Endothelial cell of umbilical vein (primary cell): ENCODE measurements at regions not wholly inside any gene's neighbourhood (a gene's known extent, or its start where the extent isn't known, plus 50 kb on each side); places are given as distances from the start of the nearest gene placed in this dataset.

Experiments
- BruUV-seq: library from RNA; stranded (reverse); fragments of 400-500 nt; replicated peaks from 2 replicates; lab custom pipeline; 2021; lab: Mats Ljungman, UMichigan
- CTCF ChIA-PET: fragments of 300-600, 350-600 bp; sonication (Branson Sonifier 250); formaldehyde crosslinking; loops from one replicate; lab custom pipeline; 2021; ENCODE audit warnings: antibody characterized with exemption, inconsistent platforms; lab: Charles Lee
- POLR2A ChIA-PET: fragments of 300-600, 350-600 bp; sonication (Branson Sonifier 250); formaldehyde crosslinking; loops from one replicate; lab custom pipeline; 2021; ENCODE audit warnings: antibody characterized with exemption, inconsistent platforms; lab: Charles Lee
- DNase-seq: peaks from one replicate; pipeline ENCODE4 v3.0.0-alpha.2; 2011; ENCODE audit warnings: low read depth, low spot score
- FAIRE-seq: peaks from 2 replicates; lab custom pipeline; 2011; peaks lifted over from hg19 to GRCh38; lab: Jason Lieb, UNC
- H2AFZ ChIP-seq: 2 replicates; pipeline ENCODE4 v1.6.0; 2012; ENCODE audit warnings: low read depth, low read length, control low read depth, inconsistent platforms
- H3K27ac ChIP-seq: 2 replicates; pipeline ENCODE4 v1.5.1; 2011; ENCODE audit warnings: low read depth, mild to moderate bottlenecking, control low read depth, low read length, moderate library complexity; ENCODE audit not compliant: insufficient read depth
- H3K27me3 ChIP-seq, 2 experiments: 2 replicates each; pipeline versions ENCODE4 v1.6.0 to v1.6.1; 2011; ENCODE audit warnings: low read length in 2 of 2, mixed read lengths in 1 of 2; ENCODE audit not compliant: control insufficient read depth in 2 of 2, insufficient read depth in 2 of 2
- H3K36me3 ChIP-seq, 2 experiments: 2 replicates in 1 of 2; 3 replicates in 1 of 2; pipeline ENCODE4 v1.5.1; 2011; ENCODE audit warnings: low read length in 2 of 2, mild to moderate bottlenecking in 1 of 2, moderate library complexity in 1 of 2; ENCODE audit not compliant: control insufficient read depth in 2 of 2, insufficient read depth in 2 of 2; ENCODE audit errors: extremely low read depth in 1 of 2
- H3K4me1 ChIP-seq: 3 replicates; pipeline ENCODE4 v1.5.1; 2011; ENCODE audit warnings: mild to moderate bottlenecking, low read length; ENCODE audit not compliant: control insufficient read depth, insufficient read depth; ENCODE audit errors: extremely low read depth
- H3K4me2 ChIP-seq: 2 replicates; pipeline ENCODE4 v1.6.1; 2011; ENCODE audit warnings: low read length, control low read depth, mixed read lengths; ENCODE audit not compliant: insufficient read depth
- H3K4me3 ChIP-seq, 3 experiments: fragments of 200-600 bp in 1 of 3; sonication (generic), shearing (Covaris generic) in 1 of 3; replicated peaks in 1 of 3; 2 replicates each; pipeline ENCODE4 v1.5.1; 2011 to 2016; ENCODE audit warnings: control low read depth in 3 of 3, low read length in 3 of 3, mild to moderate bottlenecking in 2 of 3, inconsistent platforms in 1 of 3, low read depth in 1 of 3, moderate library complexity in 1 of 3; ENCODE audit not compliant: insufficient read depth in 1 of 3
- H3K79me2 ChIP-seq: 2 replicates; pipeline ENCODE4 v1.6.0; 2012; ENCODE audit warnings: low read length, inconsistent platforms; ENCODE audit not compliant: control insufficient read depth, insufficient read depth
- H3K9ac ChIP-seq: replicated peaks from 2 replicates; pipeline ENCODE3; 2011; ENCODE audit warnings: low read length, control low read depth; ENCODE audit not compliant: insufficient read depth; ENCODE audit errors: extremely low read depth
- H3K9me1 ChIP-seq: replicated peaks from 3 replicates; pipeline ENCODE4 v1.6.0; 2011; ENCODE audit warnings: mild to moderate bottlenecking, low read length; ENCODE audit not compliant: control insufficient read depth, insufficient read depth; ENCODE audit errors: extremely low read depth
- H3K9me3 ChIP-seq: replicated peaks from 2 replicates; pipeline ENCODE4 v1.5.1; 2012; ENCODE audit warnings: low read length, inconsistent platforms; ENCODE audit not compliant: control insufficient read depth, insufficient read depth
- H4K20me1 ChIP-seq: replicated peaks from 2 replicates; pipeline ENCODE3; 2011; ENCODE audit warnings: mild to moderate bottlenecking, low read length; ENCODE audit not compliant: control insufficient read depth, insufficient read depth; ENCODE audit errors: extremely low read depth
- CTCF ChIP-seq, 2 donors: IDR thresholded peaks; 1 replicate in 1 of 2; 2 replicates in 1 of 2; pipeline ENCODE4 v1.5.1; 2011; ENCODE audit warnings: low read length in 2 of 2, mild to moderate bottlenecking in 2 of 2, moderate library complexity in 2 of 2, control low read depth in 1 of 2, inconsistent platforms in 1 of 2, low read depth in 1 of 2; ENCODE audit not compliant: insufficient read depth in 1 of 2; ENCODE audit errors: extremely low read depth in 1 of 2
- EZH2 ChIP-seq: IDR thresholded peaks from 2 replicates; pipeline ENCODE4 v1.6.1; 2012; ENCODE audit warnings: borderline replicate concordance, low read depth, mild to moderate bottlenecking, moderate library complexity, low read length, inconsistent platforms; ENCODE audit not compliant: severe bottlenecking
- FOS ChIP-seq: IDR thresholded peaks from 2 replicates; pipeline ENCODE4 v1.6.1; 2011; ENCODE audit warnings: mild to moderate bottlenecking, low read length, moderate library complexity, borderline replicate concordance; ENCODE audit not compliant: insufficient read depth
- GATA2 ChIP-seq: IDR thresholded peaks from 2 replicates; pipeline ENCODE4 v1.7.0; 2011; ENCODE audit warnings: low read depth, mild to moderate bottlenecking, moderate library complexity, mixed read lengths, low read length; ENCODE audit not compliant: insufficient read length, insufficient read depth
- JUN ChIP-seq: IDR thresholded peaks from 2 replicates; pipeline ENCODE4 v1.6.1; 2011; ENCODE audit warnings: borderline replicate concordance, low read depth; ENCODE audit not compliant: insufficient read length, insufficient read depth
- MAX ChIP-seq: IDR thresholded peaks from 2 replicates; pipeline ENCODE4 v1.6.1; 2011; ENCODE audit not compliant: insufficient read depth, insufficient read length
- POLR2A ChIP-seq: IDR thresholded peaks from 2 replicates; pipeline ENCODE4 v1.6.1; 2012; ENCODE audit warnings: low read depth, mild to moderate bottlenecking, control low read depth, low read length
- dilution Hi-C: fragments of 300-500 bp; cut with MboI; formaldehyde crosslinking; loops from one replicate; pipeline ENCODE4 v1.15.0; 2019; ENCODE audit warnings: low sequenced_read_pairs; ENCODE audit not compliant: extremely low pct_ligation_motif_present
- intact Hi-C: fragments of 100-400 bp; cut with micrococcal nuclease; formaldehyde crosslinking; loops from one replicate; pipeline ENCODE4 v1.10.0; 2022

GRCh38 chr3:82839871-82840270 lies 1078.4 kb upstream of the GBE1 start:
- no peak overlapping the region for H3K4me3 ChIP-seq
- intact Hi-C loops, result no loop called here
- no peaks in the 10 kb centered on the region for H4K20me1 ChIP-seq
- H3K9me3 ChIP-seq, result no peaks in the 10 kb centered on the region
- ChIA-PET CTCF (no interaction called here), POLR2A (no interaction called here)
- BruUV-seq, result no TSS peak
- H2AFZ ChIP-seq, result no peak overlapping the region
- H3K27me3 ChIP-seq, result no peaks in the 10 kb centered on the region
- H3K27ac ChIP-seq, result no peak overlapping the region
- H3K4me2 ChIP-seq, result no peak overlapping the region
- TF ChIP-seq GATA2 (no peak), CTCF (IDR thresholded peaks at IDR 0.05; ENCODE audit: extremely low read depth in 1 of 2, insufficient read depth in 1 of 2, low read depth in 1 of 2, low read length in 2 of 2) (no peak), JUN (no peak)
- no peaks in the 10 kb centered on the region for H3K36me3 ChIP-seq
- no peak for DNase-seq
- H3K79me2 ChIP-seq, result no peaks in the 10 kb centered on the region
- no peak overlapping the region for H3K9ac ChIP-seq
- no peaks in the 10 kb centered on the region for H3K4me1 ChIP-seq
- FAIRE-seq, result no peak
- dilution Hi-C loops, result no loop called here
- no peaks in the 10 kb centered on the region for H3K9me1 ChIP-seq

GRCh38 chr3:82834098-82834497 lies 1072.7 kb upstream of the GBE1 start:
- no peak overlapping the region for H2AFZ ChIP-seq
- H3K79me2 ChIP-seq, result no peaks in the 10 kb centered on the region
- no peak for DNase-seq
- POLR2A ChIA-PET, result no interaction called here
- CTCF ChIA-PET, result no interaction called here
- H3K9me1 ChIP-seq, result no peaks in the 10 kb centered on the region
- intact Hi-C loops, result no loop called here
- no peaks in the 10 kb centered on the region for H4K20me1 ChIP-seq
- no peaks in the 10 kb centered on the region for H3K27me3 ChIP-seq
- FAIRE-seq, result no peak
- H3K27ac ChIP-seq, result no peak overlapping the region
- no peak overlapping the region for H3K4me3 ChIP-seq
- TF ChIP-seq POLR2A (no peak), MAX (no peak), FOS (no peak), GATA2 (no peak), EZH2 (no peak)
- no peak overlapping the region for H3K4me2 ChIP-seq
- no peaks in the 10 kb centered on the region for H3K36me3 ChIP-seq
- no peaks in the 10 kb centered on the region for H3K4me1 ChIP-seq
- dilution Hi-C loops, result no loop called here
- no peaks in the 10 kb centered on the region for H3K9me3 ChIP-seq
- no TSS peak for BruUV-seq
- H3K9ac ChIP-seq, result no peak overlapping the region
